ENCODE measurements at regions not wholly inside any gene's neighbourhood (a gene's known extent, or its start where the extent isn't known, plus 50 kb on each side); places are given as distances from the start of the nearest gene placed in this dataset.

DNA sequence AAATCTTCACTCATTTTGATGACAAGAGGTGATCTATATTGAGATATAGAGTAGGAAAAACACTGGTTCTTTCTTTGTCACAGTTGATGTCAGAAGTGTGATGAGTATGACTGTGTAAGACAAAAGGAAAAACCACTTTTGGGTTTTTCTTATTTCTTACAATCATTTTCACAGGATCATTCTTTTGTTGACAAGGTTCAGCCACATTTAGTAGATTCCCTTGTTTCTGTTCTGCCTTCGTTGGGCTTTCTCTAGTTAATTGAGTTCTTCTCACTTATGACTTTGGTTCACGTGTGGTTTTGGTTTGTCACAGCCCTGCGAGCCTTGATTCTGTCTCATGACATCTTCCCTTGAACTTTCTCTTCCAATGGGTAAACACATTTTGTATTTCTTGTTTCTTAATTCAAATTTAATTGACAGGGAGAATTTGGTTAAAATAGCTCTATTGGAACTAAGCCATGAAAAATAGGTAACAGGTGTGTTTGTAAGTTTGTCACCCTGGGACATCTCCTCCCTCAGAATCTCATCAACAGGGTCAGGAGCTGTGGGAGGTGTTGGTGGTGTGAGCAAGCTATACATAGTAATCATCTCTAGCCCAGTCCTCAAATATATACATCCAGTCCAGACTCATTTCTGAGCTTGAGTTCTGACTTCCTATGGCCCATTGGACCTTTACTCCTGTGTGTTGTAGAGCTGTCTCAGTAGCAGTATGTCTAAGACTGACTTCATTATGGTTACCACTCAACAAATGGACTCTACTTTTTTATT is 255.3 kb downstream of the BMP4 start:
- Histone ChIP-seq H3K4me1 (no peaks in the 10 kb centered on the region), H3K9me3 (no peaks in the 10 kb centered on the region), H3K27me3 (ENCODE audit: low read depth) (no peaks in the 10 kb centered on the region), H3K27ac (no peak overlapping the region), H3K36me3 (no peaks in the 10 kb centered on the region), H3K4me3 (no peak overlapping the region)
- TF ChIP-seq, protein P1, sequence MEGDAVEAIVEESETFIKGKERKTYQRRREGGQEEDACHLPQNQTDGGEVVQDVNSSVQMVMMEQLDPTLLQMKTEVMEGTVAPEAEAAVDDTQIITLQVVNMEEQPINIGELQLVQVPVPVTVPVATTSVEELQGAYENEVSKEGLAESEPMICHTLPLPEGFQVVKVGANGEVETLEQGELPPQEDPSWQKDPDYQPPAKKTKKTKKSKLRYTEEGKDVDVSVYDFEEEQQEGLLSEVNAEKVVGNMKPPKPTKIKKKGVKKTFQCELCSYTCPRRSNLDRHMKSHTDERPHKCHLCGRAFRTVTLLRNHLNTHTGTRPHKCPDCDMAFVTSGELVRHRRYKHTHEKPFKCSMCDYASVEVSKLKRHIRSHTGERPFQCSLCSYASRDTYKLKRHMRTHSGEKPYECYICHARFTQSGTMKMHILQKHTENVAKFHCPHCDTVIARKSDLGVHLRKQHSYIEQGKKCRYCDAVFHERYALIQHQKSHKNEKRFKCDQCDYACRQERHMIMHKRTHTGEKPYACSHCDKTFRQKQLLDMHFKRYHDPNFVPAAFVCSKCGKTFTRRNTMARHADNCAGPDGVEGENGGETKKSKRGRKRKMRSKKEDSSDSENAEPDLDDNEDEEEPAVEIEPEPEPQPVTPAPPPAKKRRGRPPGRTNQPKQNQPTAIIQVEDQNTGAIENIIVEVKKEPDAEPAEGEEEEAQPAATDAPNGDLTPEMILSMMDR (IDR thresholded peaks at IDR 0.05), result no peak
- intact Hi-C loops (cut with DNase I), result no loop called here
- ATAC-seq (no peak), DNase-seq (no peak)

GRCh38 chr14:53696217-53696965 is 260.2 kb downstream of the BMP4 start:
- intact Hi-C loops (cut with DNase I), result no loop called here
- TF ChIP-seq, protein P1 (IDR thresholded peaks at IDR 0.05), result no peak
- Histone ChIP-seq H3K36me3 (no peaks in the 10 kb centered on the region), H3K27ac (no peak overlapping the region), H3K9me3 (no peaks in the 10 kb centered on the region), H3K27me3 (ENCODE audit: low read depth) (no peaks in the 10 kb centered on the region), H3K4me1 (no peaks in the 10 kb centered on the region), H3K4me3 (no peak overlapping the region)
- ATAC-seq (peak in 1 of 2 donors; percentile 19), DNase-seq (no peak)

DNA sequence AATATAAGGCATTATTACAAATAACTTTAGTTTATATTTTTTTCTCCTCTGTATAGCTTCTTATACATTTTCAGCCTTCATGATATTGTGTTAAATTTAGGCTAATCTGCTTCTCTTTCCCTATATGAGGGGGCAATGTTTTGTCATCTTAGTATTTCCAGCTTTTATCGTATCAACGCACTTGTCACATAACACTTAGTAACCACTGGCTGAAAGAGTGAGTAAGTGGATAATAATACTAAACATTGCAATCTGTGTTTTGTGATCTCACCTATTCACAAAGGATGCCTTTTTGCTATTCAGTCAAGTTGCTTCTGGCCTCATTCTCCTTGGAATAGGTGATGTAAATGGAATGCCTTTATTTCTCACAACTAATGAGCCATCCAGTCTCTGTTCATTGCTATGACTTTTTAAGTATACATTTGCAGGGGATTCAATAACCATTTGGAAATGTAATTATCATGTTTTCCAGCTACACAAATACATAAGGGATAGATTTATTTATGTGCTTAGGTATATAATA is 260.9 kb downstream of the BMP4 start:
- H3K27ac ChIP-seq, result no peak overlapping the region
- DNase-seq (no peak), ATAC-seq (no peak)
- no peaks in the 10 kb centered on the region for H3K27me3 ChIP-seq (ENCODE audit: low read depth)
- TF ChIP-seq, protein P1 (IDR thresholded peaks at IDR 0.05), result no peak
- intact Hi-C loops (cut with DNase I), result no loop called here
- no peaks in the 10 kb centered on the region for H3K36me3 ChIP-seq
- H3K4me1 ChIP-seq, result no peaks in the 10 kb centered on the region
- no peaks in the 10 kb centered on the region for H3K9me3 ChIP-seq
- no peak overlapping the region for H3K4me3 ChIP-seq

- intact Hi-C loops (cut with DNase I), result no loop called here
- no peaks in the 10 kb centered on the region for H3K9me3 ChIP-seq
- H3K4me3 ChIP-seq, result no peak overlapping the region
- H3K27ac ChIP-seq, result no peak overlapping the region
- DNase-seq (no peak), ATAC-seq (no peak)
- H3K36me3 ChIP-seq, result no peaks in the 10 kb centered on the region
- H3K27me3 ChIP-seq (ENCODE audit: low read depth), result no peaks in the 10 kb centered on the region
- TF ChIP-seq, protein P1 (IDR thresholded peaks at IDR 0.05), result no peak
- no peaks in the 10 kb centered on the region for H3K4me1 ChIP-seq
Measured at GRCh38 chr14:53692885-53693284, 263.7 kb downstream of the BMP4 start.

DNA sequence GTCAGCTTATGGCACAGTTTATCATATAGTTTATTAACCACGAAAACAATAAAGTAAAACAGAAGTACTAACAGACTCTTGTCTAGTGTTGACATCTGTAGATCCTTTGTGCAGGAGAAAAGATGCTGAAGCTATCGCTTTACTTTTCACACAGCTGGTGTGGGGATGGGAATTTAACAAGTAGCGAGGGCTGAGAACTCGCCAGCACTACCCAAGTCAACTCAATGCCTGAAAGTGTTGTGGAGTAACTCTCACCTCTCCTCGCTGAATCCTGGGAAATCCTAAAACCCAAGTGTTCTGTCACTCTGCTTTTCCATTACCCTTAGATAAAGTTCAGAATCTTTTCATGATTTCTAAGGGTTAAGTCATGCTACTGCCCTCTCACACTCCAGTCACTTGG is 264.2 kb downstream of the BMP4 start:
- no peak for DNase-seq
- intact Hi-C loops (cut with DNase I), result no loop called here
- ATAC-seq, result no peak
- Histone ChIP-seq H3K9me3 (no peaks in the 10 kb centered on the region), H3K36me3 (no peaks in the 10 kb centered on the region), H3K27me3 (ENCODE audit: low read depth) (no peaks in the 10 kb centered on the region), H3K4me1 (no peaks in the 10 kb centered on the region), H3K27ac (no peak overlapping the region), H3K4me3 (no peak overlapping the region)
- TF ChIP-seq, protein P1 (IDR thresholded peaks at IDR 0.05), result no peak
